H1 (cell line): ENCODE measurements at regions not wholly inside any gene's neighbourhood (a gene's known extent, or its start where the extent isn't known, plus 50 kb on each side); places are given as distances from the start of the nearest gene placed in this dataset.

Source experiments
- RBBP5 ChIP-seq: IDR thresholded peaks from 2 replicates; pipeline ENCODE4 v1.7.1; 2012; ENCODE audit warnings: low read depth, mild to moderate bottlenecking, inconsistent platforms, low read length, moderate library complexity, borderline replicate concordance

- TF ChIP-seq RBBP5 = no peak
Measured at GRCh38 chr11:16454289-16454863, 98.0 kb upstream of the SOX6 start (continued).
